MCF 10A (cell line): ENCODE measurements at regions not wholly inside any gene's neighbourhood (a gene's known extent, or its start where the extent isn't known, plus 50 kb on each side); places are given as distances from the start of the nearest gene placed in this dataset.

Experiments
- BruUV-seq: library from RNA; stranded (reverse); fragments of 400-500 nt; replicated peaks from 2 replicates; lab custom pipeline; 2021; lab: Mats Ljungman, UMichigan
- CTCF ChIA-PET: fragments of 300-600 bp; sonication (Branson Sonifier 250); formaldehyde crosslinking; extraction: SDS; loops from one replicate; lab custom pipeline; 2021; ENCODE audit warnings: antibody characterized with exemption, inconsistent platforms; lab: Yijun Ruan, JAX
- POLR2A ChIA-PET: fragments of 300-600, 350-650 bp; sonication (Branson Sonifier 250); formaldehyde crosslinking; extraction: SDS; loops from one replicate; lab custom pipeline; 2020; ENCODE audit warnings: antibody characterized with exemption, inconsistent platforms; lab: Yijun Ruan, JAX
- DNase-seq: peaks from one replicate; pipeline ENCODE4 v3.0.0-alpha.2; 2018; ENCODE audit not compliant: unreplicated experiment
- H3K27ac Mint-ChIP-seq: one replicate; pipeline ENCODE4 v1.8.0; 2022; ENCODE audit warnings: mild to moderate bottlenecking, low read depth, mixed read lengths; ENCODE audit not compliant: unreplicated experiment
- H3K27me3 Mint-ChIP-seq: one replicate; pipeline ENCODE4 v1.8.0; 2022; ENCODE audit warnings: mixed read lengths; ENCODE audit not compliant: insufficient read depth, unreplicated experiment
- H3K36me3 Mint-ChIP-seq: one replicate; pipeline ENCODE4 v1.8.0; 2022; ENCODE audit warnings: mild to moderate bottlenecking, moderate library complexity, mixed read lengths; ENCODE audit not compliant: insufficient read depth, unreplicated experiment
- H3K4me1 Mint-ChIP-seq: one replicate; pipeline ENCODE4 v1.8.0; 2022; ENCODE audit warnings: mixed read lengths; ENCODE audit not compliant: insufficient read depth, unreplicated experiment
- H3K4me3 Mint-ChIP-seq: one replicate; pipeline ENCODE4 v1.8.0; 2022; ENCODE audit warnings: mild to moderate bottlenecking, moderate library complexity, mixed read lengths; ENCODE audit not compliant: unreplicated experiment
- H3K9me3 Mint-ChIP-seq: one replicate; pipeline ENCODE4 v1.8.0; 2022; ENCODE audit warnings: mixed read lengths; ENCODE audit not compliant: unreplicated experiment
- intact Hi-C: fragments of 100-400 bp; cut with micrococcal nuclease; formaldehyde crosslinking; loops from 2 replicates; pipeline ENCODE4 v1.14.1; 2022
- TF ChIP-seq, protein P1 (sequence below): fragments of 200-600 bp; IDR thresholded peaks from one replicate; pipeline ENCODE4 v1.8.0; 2022; ENCODE audit warnings: antibody characterized with exemption, mild to moderate bottlenecking; ENCODE audit not compliant: unreplicated experiment

DNA sequence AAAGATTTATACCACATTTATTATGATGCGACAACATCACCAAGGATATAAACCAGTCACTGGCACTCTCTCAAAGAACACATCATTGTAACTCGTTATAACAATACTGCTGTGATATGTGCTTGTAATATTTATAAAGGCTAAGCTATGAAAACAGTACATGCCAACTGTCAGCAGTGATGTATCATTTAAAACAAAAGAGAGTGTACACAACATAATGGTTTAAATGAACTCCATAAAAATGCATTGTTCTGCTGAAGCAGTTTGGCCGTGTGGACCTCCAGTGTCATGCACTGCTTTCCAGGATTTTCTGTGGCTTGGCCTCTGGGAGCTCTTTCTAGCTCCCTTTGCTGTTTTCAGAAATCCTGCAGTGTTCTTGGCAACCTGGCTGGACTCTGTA, 215.6 kb downstream of the MTX2 start:
- ChIA-PET CTCF (interaction anchor here (0.6 to 1.3 kb wide), 3 partner anchors 7 to 204 kb away, joined by 3 to 5 read pairs (median 4); no protein-coding TSS in a partner anchor), POLR2A (interaction anchor here (2.1 kb wide), 1 partner anchor 11 kb away, joined by 11 read pairs; no protein-coding TSS in a partner anchor)
- Mint-ChIP-seq H3K27ac (no peak overlapping the region), H3K9me3 (no peaks in the 10 kb centered on the region), H3K36me3 (no peaks in the 10 kb centered on the region), H3K4me3 (no peak overlapping the region), H3K27me3 (no peaks in the 10 kb centered on the region), H3K4me1 (no peaks in the 10 kb centered on the region)
- no peak for DNase-seq
- intact Hi-C loops = no loop called here
- TF ChIP-seq, protein P1, sequence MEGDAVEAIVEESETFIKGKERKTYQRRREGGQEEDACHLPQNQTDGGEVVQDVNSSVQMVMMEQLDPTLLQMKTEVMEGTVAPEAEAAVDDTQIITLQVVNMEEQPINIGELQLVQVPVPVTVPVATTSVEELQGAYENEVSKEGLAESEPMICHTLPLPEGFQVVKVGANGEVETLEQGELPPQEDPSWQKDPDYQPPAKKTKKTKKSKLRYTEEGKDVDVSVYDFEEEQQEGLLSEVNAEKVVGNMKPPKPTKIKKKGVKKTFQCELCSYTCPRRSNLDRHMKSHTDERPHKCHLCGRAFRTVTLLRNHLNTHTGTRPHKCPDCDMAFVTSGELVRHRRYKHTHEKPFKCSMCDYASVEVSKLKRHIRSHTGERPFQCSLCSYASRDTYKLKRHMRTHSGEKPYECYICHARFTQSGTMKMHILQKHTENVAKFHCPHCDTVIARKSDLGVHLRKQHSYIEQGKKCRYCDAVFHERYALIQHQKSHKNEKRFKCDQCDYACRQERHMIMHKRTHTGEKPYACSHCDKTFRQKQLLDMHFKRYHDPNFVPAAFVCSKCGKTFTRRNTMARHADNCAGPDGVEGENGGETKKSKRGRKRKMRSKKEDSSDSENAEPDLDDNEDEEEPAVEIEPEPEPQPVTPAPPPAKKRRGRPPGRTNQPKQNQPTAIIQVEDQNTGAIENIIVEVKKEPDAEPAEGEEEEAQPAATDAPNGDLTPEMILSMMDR = no peak
- BruUV-seq = no TSS peak

DNA sequence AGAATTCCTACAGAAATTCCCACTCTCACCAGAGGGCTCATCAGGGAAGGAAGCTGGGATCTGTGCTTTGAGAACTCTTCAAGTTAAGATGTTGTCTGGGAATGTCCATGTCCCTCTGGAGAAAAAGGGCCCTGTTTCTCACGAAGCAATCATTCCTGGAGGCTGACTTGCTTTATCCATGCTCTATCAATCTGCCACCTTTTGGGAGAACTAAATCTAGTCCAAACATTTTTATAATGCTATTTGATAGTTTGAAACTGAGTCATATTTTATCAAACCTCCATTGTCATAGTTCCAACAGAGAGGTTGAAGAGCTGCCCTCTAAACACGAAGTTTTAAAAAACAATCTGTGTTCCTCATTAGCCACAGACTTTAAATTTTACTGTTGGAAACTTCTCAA, 219.2 kb downstream of the MTX2 start:
- no peak for DNase-seq
- no peak overlapping the region for H3K4me3 Mint-ChIP-seq
- intact Hi-C loops = no loop called here
- no TSS peak for BruUV-seq
- no peak overlapping the region for H3K27ac Mint-ChIP-seq
- no peaks in the 10 kb centered on the region for H3K36me3 Mint-ChIP-seq
- no peaks in the 10 kb centered on the region for H3K27me3 Mint-ChIP-seq
- POLR2A ChIA-PET = interaction anchor here (0.8 to 4.8 kb wide), 3 partner anchors 10 to 60 kb away, joined by 3 to 32 read pairs (median 6); no protein-coding TSS in a partner anchor
- H3K4me1 Mint-ChIP-seq = peaks cover 27% of the 10 kb centered on the region
- TF ChIP-seq, protein P1 = no peak
- CTCF ChIA-PET = interaction anchor here (0.6 to 1.5 kb wide), 2 partner anchors 33 to 664 kb away, joined by 3 to 4 read pairs; no protein-coding TSS in a partner anchor
- H3K9me3 Mint-ChIP-seq = no peaks in the 10 kb centered on the region

GRCh38 chr2:176490061-176490861, 221.0 kb downstream of the MTX2 start:
- TF ChIP-seq, protein P1 = no peak
- no peaks in the 10 kb centered on the region for H3K9me3 Mint-ChIP-seq
- H3K27ac Mint-ChIP-seq = peak overlapping the region; percentile 90
- ChIA-PET POLR2A (interaction anchor here (0.7 to 4.8 kb wide), 5 partner anchors 12 to 46 kb away, joined by 3 to 32 read pairs (median 5); no protein-coding TSS in a partner anchor), CTCF (interaction anchor here (1.2 kb wide), 1 partner anchor 64 kb away, joined by 4 read pairs; no protein-coding TSS in a partner anchor)
- intact Hi-C loops = no loop called here
- DNase-seq = no peak
- peak overlapping the region; percentile 55 for H3K4me3 Mint-ChIP-seq
- no peaks in the 10 kb centered on the region for H3K27me3 Mint-ChIP-seq
- no peaks in the 10 kb centered on the region for H3K36me3 Mint-ChIP-seq
- peaks cover 45% of the 10 kb centered on the region for H3K4me1 Mint-ChIP-seq
- no TSS peak for BruUV-seq
